ENCODE measurements at regions not wholly inside any gene's neighbourhood (a gene's known extent, or its start where the extent isn't known, plus 50 kb on each side); places are given as distances from the start of the nearest gene placed in this dataset.

DNA sequence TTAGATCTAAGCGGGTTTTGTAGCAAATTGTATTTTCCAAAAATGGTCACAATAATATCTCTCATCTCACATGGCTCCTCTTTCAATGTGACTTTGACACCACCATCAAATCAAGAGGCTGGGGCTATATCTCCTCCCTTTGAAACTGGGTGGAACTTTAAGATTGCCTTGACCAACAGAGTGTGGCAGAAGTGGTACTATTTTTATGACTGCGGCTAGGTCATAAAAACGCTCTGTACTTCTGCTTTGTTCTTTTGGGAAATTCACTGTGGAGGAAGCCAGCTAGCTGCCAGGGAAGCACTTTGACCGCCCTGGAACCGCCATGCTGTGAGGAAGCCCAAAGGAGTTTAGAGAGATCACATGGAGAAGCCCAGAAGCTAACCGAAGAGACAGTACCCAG is 50.7 kb upstream of the ACOT11 start:
- no peak for DNase-seq

DNA sequence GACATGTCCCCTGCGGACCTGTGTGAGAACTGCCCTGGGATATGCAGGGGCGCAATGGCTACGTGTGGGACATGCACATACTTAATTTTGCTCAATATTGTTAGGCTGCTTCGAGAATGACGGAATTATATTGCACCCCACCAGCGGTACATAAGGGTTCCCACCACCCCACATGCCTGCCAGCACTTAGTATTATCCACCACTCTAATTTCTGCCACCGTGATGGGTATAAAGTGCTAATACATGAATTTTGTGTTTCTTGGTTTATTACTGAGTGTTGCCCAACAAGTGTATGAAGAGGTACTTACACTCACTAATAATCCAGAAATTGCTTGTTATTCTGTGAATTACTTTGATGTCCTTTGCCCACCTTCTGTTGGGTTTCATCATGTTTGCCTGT is 52.1 kb upstream of the ACOT11 start:
- DNase-seq, result no peak

DNA sequence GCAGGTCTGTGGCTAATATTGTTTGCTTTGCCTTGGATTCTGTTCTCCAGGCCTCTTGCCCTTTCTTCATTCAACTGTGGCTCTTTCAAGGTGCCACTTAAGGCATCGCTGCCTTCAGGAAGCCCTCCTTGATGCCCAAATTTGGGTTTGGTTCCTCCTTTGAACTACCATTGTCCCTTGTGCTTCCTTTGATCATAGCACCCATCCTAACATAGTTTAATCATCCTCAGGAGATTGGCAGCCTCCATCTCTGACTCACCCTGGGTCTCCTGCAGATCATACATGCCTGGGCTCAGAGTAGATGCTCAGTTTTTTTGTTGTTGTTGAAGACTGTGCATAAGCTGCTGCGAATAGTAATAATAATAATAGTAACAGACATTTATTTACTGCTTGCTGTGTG is 54.4 kb upstream of the ACOT11 start:
- DNase-seq, result no peak

DNA sequence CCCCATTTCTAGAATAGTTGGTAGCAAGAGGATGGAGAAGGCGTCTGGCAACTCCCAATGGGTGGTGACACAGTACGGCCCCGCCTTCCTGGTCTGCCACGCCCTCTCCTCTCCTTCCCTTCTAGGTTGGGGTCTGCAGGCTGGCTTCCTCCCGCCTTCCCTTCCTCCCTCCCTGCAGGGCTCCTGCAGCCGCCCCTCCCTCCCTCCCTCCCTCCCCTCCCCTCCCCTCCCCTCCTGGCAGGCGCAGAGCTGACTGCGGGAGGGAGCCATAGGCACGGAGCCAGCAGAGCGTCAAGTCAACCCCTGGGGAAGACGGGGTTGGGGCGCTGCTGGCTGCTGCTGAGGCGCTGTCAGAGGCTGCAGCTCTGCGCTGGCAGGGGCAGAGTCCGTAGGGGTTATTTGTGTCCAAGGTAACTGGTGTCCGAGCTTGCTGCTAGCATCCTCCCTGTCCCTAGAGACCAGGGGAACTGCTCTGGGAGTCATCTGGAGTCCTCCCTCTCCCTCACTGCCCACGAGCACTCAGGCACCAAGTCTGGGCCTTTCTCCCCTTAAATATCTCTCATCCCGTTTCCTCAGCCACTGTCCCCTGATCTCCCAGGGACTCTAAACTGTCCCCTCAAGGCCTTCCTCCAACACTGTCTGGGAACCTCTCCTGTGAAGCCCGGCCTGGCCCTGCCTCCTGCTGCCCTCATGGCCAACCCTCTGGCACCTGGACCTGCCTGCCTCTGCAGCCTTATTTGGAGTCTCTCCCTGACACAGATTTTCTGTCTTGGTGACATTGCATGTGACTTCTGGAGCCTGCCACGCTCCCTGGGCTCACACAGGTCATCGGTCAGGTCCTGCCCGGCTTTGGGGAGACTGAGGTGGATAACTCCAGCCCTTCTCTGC is 57.4 kb upstream of the ACOT11 start:
- no peak for DNase-seq

DNA sequence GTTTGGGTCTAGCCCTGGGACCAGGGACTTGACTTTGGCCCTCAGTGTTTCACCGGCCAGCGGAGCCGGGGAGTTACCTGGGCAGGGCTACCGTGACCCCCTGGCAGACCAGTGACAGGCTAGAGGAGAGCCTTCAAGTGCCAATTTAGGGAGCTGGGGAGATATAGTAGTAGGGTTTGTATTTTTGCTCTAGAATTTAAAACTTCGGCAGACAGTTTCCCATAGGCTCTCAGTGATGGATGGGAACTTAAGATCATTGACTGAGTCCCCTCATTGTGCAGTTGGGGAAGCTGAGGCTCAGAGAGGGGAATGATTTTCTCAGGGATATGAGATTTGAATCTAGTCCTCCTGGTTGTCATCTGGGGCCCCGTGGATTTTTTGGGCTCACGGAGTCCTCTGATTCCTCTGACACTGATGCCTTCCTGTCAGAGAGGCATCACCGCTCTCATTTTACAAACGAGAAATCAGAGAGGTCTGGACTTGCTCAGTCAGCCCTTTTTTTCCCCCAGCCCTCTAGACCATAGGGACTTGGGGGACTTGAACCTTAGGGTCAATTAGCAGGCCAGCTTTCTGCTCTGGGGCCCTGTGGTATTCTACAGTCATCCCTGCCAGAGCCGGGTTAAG is 58.3 kb upstream of the ACOT11 start:
- DNase-seq, result no peak

DNA sequence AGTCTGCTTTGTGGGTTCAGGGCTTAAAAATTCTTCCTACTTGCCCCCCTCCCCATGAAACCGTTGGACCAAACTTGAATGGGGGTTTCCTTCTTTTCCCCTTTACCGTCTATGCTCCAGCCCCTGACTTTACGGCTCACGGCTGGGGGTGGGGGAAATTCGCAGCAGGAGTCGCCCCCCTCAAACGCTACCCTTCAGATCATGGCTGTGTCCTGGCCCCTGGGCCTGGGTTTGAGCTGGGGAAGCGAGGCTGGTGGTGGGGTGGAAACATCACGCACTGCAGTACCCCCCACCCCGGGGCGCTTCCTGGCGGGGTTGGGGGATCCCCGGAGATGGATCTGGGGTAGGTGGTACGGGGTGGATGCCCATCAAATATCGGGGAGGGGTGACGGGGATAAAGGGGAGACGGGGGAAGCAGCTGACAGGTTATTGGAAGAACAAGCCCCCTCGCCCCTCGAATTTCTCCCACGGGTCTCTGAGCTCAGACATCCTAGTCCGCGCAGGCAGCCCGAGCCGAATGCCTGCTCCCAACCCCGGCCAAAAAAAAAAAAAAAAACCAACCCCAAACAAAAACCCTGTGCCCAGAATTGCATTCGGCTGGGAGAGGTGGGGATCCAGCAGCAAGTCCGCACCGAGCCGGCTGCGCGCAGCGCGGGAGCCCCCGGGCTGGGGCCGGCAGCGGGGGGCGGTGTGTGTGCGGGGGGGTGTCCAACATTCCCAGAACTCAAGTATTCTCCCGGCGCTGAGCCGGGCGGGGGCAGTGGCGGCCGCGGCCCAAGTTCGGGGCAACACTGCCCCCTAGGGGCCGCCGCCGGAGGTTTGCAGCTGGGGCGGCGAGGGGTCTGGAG is 59.0 kb upstream of the ACOT11 start:
- peak; percentile 52 to 82 for DNase-seq

DNA sequence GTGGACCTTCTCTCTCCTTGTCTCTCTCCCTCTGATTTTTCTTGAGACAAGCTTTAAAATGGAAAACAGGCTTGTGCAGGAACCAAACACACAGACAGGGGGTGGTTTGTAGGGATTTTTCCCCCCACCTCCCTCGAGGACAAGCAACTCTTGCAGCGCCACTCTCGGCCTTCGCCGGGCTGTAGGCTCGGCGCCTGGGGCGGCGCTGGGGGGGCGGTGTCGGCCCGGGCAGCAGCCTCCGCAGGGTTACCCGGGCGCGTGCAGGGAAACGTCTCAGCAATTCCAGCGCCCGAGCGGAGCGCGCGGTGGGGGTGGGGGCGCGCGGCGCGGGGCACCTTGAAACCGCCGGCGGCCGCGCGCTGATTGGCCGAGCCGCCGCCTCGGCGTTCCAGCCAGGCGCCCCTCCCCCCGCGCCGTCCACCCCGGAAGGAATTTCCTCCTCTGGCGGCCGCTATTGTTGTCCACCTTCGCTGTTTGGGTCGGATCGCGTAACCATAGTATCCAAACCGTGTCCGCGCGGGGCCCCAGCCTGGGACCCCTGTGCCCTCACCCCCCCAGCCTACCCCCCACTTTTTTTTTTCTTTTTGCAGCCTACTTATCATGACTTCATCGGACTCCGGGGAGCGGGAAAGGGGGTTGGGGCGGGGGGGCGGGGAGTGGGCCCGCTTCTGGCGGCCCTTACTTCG is 59.8 kb upstream of the ACOT11 start:
- DNase-seq, result peak; percentile 82 to 90

DNA sequence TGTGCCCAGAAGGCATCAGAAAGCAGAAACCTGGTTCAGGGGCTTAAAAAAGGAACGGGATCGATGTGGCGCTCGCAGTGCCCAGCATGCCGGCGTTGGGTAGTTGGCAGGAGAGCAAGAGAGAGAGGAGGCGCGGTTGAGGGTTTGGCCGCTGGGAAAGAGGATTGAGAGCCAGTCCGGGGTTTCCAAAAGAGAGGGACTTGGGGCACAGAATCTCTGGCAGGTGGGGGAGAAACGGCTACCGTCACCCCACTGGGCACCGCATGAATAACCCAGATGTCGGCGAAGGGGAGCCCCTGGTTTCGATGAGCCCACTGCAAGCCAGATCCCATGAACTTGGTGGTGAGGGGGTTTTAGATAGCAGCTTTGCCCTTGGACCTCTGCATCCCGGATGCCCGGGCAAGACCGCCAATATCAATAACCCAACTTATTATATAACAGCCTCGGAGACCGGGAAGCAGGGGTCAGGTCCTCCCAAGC is 60.4 kb upstream of the ACOT11 start:
- peak; percentile 13 to 22 for DNase-seq

DNA sequence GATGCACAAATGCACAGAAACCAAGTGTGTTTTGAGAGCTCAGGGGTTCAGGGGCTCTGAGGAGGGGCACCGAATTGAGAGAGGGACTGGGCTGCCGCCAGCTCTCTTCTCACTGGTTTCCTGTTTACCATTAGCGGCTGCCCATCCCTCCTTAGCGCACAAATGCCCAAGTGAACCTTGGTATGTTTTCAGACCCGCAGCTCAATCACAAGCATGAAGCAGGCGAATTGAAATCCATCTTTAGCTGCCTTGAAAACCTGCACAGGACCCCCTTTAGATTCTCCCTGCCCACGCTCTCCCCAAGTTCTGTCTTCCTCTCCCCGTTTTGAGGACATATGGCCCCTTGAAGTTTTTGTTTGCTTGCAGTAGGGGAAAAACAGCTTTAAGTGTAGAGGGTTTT is 61.1 kb upstream of the ACOT11 start:
- peak in 1 of 2 experiments; percentile 20 for DNase-seq

DNA sequence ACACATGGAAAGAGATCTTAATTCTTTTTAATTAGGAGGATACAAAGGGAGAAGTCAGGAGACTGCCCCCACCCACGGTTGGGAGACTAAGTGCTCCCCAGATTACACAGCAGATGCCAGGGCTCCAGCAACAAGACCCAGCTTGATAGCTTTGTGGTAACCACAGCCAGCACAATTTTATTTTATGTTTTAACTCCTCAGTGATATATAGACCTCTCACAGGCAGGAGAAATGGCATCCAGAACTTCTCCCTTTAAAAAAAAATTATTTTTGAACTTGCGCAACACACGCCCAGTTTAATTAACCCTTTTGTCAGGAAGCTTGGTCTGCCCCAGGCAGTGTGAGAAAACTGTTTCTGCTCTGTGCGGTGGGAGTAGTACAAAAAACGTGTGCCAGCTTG is 62.6 kb upstream of the ACOT11 start:
- DNase-seq, result no peak

DNA sequence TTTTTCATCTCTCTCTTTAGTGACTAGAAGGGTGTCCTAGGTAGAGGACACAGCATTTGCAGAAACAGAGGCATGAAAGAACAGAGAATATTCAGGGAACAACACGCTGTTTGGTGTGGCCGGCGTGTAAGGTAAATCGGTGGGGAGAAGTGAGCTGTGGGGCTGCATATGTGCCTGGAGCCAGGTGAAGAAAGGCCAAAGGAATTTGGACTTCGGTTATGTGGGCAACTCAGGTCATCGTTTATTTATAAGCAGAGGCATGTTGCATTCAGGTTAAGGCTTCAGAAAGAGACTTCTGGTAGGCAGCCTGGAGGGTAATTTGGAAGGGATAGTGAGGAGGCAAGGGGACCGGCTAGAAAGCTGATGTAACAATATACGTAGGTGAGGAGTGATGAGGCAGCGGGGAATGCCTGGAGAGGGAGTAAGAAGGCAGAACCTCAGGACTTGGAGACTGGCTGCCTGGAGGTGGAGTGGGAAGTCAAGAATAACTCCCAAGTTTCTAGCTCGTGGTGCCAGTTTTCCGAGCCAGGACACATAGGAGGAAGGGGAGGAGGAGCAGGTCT is 64.1 kb upstream of the ACOT11 start:
- no peak for DNase-seq

DNA sequence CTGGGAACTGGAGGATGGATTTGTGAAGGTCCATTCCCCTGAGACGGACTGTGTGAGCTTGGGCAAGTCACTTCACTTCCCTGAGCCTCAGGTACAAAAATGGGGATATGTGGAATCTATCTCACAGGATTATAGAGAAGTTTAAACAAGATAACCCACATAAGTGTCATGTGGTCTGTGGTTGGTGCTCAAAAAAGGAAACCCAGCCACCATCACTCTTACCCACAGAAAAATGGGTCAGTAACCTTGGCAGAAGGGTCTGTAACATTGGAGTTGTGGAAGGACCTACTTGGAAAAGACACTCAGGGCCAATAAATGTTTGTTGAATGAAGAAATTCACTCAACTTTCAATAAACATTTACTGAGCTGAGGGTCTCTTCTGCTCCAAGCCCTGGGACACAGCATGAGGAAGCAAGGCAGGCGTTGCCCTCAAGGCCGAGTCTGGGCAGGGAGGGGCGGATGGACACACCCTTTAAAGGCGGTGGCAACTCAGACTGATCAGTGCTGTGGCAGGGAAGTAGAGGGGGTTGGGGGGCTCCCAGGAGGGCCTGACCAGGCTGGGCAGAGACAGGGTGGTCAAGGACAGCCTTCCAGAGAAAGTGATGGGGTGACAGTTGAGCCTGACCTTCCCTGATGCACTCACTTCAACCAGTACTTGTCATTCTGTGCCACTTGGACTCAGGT is 66.7 kb upstream of the ACOT11 start:
- no peak for DNase-seq

DNA sequence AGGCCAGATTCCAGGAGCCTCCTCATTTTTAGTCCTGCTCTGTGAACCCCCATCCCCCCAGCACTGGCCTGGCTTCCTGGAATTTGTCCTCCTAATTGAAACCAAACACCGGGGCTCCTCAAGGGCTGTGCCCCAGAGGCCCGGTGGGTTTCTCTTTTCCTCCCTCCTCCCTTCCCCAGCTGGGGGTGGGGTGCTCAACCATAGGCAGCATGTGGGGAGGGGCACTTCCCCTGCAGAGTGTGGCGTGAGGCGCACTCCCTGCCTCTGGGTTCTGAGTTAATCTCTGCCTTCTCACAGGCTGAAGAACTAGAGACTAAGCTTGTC is 67.5 kb upstream of the ACOT11 start:
- no peak for DNase-seq

DNA sequence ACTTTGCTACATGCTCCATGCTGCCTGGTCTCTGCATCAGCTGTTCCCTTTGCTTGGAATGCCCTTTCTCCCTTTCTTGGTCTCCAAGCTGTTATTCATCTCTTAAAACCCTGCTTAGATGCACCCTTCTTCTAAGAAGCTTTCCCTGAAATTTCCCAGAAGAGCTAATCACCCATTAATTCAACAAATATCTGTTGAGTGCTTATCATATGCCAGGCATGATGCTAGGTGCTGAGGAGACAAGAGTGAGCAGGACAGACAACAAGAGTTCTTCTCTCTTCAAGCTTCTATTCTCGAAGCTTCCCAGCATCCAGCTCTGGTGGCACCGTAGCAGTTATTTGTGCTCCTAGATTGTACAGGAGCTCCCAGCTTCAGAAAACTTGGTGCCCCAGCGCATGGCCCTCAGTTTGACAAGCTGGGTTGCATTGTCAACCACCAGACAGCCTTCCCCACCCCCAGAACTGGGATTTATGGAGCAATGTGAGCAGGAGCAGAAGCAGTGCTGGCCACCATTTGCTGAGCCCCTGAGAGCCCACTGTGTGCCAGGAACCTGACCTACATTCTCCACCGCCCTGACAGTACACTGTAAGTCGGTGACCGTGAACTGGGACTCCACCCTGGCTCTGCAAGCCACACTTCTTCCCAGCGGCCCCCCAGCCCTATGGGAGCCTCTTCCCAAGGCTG is 68.0 kb upstream of the ACOT11 start:
- DNase-seq, result no peak

DNA sequence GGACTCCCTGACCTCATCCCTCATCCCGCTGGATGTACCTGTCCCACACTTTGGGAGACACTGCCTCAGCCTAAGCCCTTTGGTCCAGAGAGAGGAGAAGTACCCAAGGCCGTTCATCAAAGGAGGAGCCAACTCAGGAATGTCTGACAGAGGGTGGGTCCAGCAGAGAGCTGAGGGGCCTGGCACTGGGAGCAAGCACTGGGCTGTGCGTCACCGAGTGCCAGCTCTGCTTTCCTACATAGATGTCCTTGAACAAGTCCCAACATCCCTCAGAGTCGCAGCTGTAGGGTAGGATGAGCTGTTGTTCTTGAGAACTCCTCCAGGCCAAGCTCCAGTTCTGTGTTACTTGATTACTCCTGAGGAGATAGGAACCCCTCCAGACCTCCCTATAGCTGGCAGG is 68.8 kb upstream of the ACOT11 start:
- no peak for DNase-seq

DNA sequence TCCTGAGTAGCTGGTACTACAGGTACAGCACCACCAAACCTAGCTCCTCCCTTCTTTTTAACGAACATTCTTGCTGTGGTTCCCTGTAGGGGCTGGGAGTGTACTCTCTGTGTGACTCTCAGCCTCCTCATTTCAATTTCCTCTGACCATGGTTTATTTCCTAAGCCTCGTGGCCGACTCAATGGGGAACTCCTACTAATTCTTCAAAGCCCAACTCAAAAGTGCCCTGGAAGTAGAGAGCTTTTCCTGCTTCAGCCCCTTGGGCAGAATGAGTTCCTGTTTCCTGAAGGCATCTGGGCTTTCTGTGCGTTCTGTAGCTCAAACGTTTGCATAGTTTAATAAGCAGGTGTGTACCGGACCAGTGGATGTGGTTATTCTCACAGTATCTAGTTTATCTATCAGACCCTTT is 70.9 kb upstream of the ACOT11 start:
- DNase-seq, result no peak

DNA sequence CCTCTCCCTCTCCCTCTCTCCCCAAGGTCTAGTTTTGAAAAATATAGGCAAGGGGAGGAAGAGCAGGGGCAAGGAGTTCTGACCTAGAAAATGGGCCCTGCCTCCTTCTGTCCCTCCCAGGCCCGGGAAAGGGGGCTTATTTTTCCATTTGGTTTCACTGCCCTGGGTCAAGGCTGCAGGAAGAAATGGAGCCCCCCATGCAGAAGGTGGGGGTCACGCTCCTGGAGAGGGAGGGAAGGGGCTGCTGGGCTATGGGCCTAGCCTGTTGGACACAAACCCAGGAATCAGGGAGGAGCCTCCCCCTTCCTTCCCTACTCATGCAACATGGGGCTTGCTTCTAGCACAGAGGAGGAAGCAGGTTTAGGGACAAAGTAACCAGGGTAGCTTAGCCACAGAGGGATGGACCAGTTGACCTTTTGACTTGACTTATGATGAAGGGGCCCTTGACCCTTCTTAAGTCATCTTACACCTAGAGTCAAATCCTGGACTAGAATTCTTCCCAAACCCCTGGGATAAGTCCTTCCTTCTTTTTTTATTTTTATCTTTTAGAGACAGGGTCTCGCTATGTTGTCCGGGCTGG is 70.4 kb upstream of the SSBP3 start:
- DNase-seq, result no peak

DNA sequence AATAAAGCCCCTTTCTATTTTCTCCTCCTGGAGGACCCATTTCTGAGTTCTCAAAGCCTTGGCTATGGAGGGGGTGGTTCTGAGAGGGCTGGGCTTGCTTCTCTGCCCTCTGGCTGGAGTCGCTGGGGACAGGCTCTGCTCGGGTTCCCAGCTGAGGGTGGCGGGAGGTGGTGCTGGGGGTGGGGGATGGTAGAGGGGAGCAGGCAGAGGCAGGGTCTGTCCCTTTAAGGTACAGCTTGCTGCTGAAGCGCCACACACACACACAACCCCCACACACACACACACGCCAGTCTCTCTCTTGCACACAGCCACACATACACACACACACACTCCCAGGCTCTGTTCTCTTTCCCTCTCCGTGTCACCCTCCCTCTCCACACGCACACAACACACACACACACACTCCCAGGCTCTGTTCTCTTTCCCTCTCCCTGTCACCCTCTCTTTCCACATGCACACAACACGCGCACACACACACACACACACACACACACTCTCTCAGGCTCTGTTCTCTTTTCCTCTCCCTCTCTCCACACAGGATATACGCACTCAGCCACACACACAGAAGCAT is 69.8 kb upstream of the SSBP3 start:
- DNase-seq, result no peak

DNA sequence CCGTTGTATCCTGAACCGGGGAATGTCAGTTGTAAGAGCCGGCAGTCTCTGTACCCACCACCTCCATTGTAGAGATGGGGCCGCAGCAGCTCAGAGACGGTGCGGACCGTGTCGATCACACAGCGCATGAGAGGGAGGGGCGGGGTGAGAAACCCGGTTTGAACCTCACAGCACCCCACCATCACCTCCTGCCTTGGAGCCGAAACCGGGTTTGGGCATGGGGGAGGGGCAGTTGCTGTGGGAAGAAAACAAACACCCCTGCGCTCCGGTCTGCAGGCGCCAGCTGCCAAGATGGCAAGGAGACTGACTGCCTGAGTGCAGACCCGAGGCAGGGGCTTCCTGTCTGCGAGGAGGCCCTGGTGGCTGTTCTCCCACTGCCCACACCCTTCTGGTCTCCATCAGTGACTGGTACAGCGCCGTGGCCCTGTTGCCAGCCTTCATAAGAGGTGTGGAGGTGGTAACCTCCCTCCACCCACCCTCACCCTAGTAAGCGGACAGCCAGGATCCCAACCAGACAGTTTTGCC is 69.2 kb upstream of the SSBP3 start:
- peak; percentile 19 to 46 for DNase-seq

All from SHP77 (cell line).